Glutamatergic neuron (in vitro differentiated cells): ENCODE measurements at regions not wholly inside any gene's neighbourhood (a gene's known extent, or its start where the extent isn't known, plus 50 kb on each side); places are given as distances from the start of the nearest gene placed in this dataset.
"Not testable (repeated sequence)": the region's sequence is repeated elsewhere in the genome, so short reads cannot be mapped to it uniquely, and the experiment has no call there.

ENCODE experiments used
- DNase-seq: peaks from one replicate; pipeline ENCODE4 v3.0.0; 2022
- H3K27ac Mint-ChIP-seq: one replicate; pipeline ENCODE4 v1.8.0; 2020; ENCODE audit warnings: mild to moderate bottlenecking, mixed read lengths, inconsistent platforms; ENCODE audit not compliant: unreplicated experiment
- H3K27me3 Mint-ChIP-seq: one replicate; pipeline ENCODE4 v1.8.0; 2020; ENCODE audit warnings: mild to moderate bottlenecking, moderate library complexity, mixed read lengths, inconsistent platforms; ENCODE audit not compliant: unreplicated experiment
- H3K36me3 Mint-ChIP-seq: one replicate; pipeline ENCODE4 v1.8.0; 2020; ENCODE audit warnings: mild to moderate bottlenecking, mixed read lengths, inconsistent platforms; ENCODE audit not compliant: unreplicated experiment
- H3K4me1 Mint-ChIP-seq: one replicate; pipeline ENCODE4 v1.8.0; 2020; ENCODE audit warnings: mild to moderate bottlenecking, low read depth, mixed read lengths, inconsistent platforms; ENCODE audit not compliant: unreplicated experiment
- H3K4me3 Mint-ChIP-seq: one replicate; pipeline ENCODE4 v1.8.0; 2020; ENCODE audit warnings: mild to moderate bottlenecking, mixed read lengths, inconsistent platforms; ENCODE audit not compliant: unreplicated experiment
- H3K9me3 Mint-ChIP-seq: one replicate; pipeline ENCODE4 v1.8.0; 2020; ENCODE audit warnings: mild to moderate bottlenecking, moderate library complexity, mixed read lengths, inconsistent platforms; ENCODE audit not compliant: unreplicated experiment
- TF ChIP-seq, protein P1 (sequence below): fragments of 200-600 bp; sonication (generic); IDR thresholded peaks from one replicate; pipeline ENCODE4 v1.5.0; 2021; ENCODE audit not compliant: partially characterized antibody, unreplicated experiment

DNA sequence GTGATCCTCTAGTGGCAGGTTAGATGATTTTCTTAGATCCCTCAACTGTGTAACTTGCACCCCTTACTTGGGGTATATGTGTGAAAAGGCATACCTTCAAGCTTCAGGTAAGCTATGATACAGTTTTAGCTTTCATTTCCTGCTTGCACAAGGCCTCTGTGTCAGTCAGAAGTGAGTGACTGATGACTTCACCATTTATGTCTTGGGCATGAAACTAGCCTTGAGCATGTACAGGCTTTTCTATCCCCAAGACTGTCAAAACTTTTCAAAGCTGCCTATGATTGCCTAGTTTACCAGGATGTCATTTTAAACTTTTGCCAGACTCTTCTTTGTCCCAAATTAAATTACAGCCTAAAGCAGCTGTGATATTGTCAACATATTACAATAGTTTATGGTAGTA, 286.1 kb upstream of the CNTN5 start:
- no peaks in the 10 kb centered on the region for H3K9me3 Mint-ChIP-seq
- no peak for DNase-seq
- no peak overlapping the region for H3K27ac Mint-ChIP-seq

DNA sequence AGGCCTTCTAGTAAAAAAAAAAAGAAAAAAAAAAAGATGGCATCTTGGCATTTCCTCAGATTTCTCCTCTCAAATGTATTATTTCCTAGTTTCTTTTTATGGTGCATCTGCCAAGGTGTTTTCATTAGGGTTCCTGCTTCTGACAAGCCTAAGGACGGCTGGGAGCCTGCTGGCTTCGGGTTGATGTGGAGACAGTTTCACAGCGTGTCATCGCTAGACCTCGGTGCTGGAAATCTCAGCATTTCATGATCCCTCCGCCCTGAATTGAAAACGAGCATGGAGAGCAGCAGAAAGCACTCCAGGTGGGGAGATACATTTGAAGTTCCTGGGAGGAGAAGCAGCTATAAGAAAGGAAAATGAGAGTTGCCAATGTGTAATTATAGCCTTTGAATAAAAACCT, 283.9 kb upstream of the CNTN5 start:
- H3K9me3 Mint-ChIP-seq = no peaks in the 10 kb centered on the region
- TF ChIP-seq, protein P1, sequence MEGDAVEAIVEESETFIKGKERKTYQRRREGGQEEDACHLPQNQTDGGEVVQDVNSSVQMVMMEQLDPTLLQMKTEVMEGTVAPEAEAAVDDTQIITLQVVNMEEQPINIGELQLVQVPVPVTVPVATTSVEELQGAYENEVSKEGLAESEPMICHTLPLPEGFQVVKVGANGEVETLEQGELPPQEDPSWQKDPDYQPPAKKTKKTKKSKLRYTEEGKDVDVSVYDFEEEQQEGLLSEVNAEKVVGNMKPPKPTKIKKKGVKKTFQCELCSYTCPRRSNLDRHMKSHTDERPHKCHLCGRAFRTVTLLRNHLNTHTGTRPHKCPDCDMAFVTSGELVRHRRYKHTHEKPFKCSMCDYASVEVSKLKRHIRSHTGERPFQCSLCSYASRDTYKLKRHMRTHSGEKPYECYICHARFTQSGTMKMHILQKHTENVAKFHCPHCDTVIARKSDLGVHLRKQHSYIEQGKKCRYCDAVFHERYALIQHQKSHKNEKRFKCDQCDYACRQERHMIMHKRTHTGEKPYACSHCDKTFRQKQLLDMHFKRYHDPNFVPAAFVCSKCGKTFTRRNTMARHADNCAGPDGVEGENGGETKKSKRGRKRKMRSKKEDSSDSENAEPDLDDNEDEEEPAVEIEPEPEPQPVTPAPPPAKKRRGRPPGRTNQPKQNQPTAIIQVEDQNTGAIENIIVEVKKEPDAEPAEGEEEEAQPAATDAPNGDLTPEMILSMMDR = no peak
- peaks cover 3% of the 10 kb centered on the region for H3K4me1 Mint-ChIP-seq
- no peak overlapping the region for H3K4me3 Mint-ChIP-seq
- DNase-seq = no peak
- no peaks in the 10 kb centered on the region for H3K36me3 Mint-ChIP-seq
- no peaks in the 10 kb centered on the region for H3K27me3 Mint-ChIP-seq
- H3K27ac Mint-ChIP-seq = no peak overlapping the region

More for the DNA sequence above, 286.1 kb upstream of the CNTN5 start:
- TF ChIP-seq, protein P1 = no peak
- Mint-ChIP-seq H3K4me1 (peaks cover 3% of the 10 kb centered on the region), H3K4me3 (no peak overlapping the region), H3K27me3 (no peaks in the 10 kb centered on the region), H3K36me3 (no peaks in the 10 kb centered on the region)

DNA sequence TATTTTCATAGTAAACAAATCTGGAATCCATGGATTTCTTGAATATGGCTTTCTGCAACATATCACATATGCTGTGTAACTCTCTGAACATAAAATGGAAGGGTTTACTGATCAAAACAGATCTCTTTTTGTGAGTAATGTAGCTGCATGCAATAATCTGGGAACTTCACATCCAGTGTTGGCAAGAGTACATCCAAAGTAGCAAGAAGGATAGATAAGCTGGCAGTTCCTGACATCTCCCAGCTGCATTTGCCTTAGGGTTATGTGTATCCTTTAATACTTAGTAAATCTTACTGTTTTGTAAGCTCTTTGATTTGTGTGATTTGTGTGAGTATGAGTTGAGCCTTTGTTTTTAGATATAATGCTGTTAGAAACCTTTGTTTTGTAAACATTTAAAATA, 280.4 kb upstream of the CNTN5 start:
- Mint-ChIP-seq H3K4me3 (no peak overlapping the region), H3K27ac (no peak overlapping the region), H3K36me3 (no peaks in the 10 kb centered on the region), H3K27me3 (no peaks in the 10 kb centered on the region), H3K4me1 (no peaks in the 10 kb centered on the region), H3K9me3 (no peaks in the 10 kb centered on the region)
- no peak for DNase-seq
- TF ChIP-seq, protein P1 = no peak

DNA sequence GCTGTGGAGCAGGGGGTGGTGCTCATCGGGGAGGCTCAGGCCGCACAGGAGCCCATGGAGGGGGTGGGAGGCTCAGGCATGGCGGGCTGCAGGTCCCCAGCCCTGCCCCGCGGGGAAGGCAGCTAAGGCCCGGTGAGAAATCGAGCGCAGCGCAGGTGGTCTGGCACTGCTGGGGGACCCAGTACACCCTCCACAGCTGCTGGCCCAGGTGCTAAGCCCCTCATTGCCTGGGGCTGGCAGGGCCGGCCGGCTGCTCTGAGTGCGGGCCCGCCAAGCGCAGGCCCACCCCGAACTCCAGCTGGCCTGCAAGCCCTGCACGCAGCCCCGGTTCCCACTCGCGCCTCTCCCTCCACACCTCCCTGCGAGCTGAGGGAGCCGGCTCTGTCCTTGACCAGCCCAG, 257.3 kb upstream of the CNTN5 start:
- not testable (repeated sequence) for H3K9me3 Mint-ChIP-seq, H3K4me1 Mint-ChIP-seq, H3K4me3 Mint-ChIP-seq, DNase-seq, H3K27me3 Mint-ChIP-seq, H3K27ac Mint-ChIP-seq, H3K36me3 Mint-ChIP-seq

DNA sequence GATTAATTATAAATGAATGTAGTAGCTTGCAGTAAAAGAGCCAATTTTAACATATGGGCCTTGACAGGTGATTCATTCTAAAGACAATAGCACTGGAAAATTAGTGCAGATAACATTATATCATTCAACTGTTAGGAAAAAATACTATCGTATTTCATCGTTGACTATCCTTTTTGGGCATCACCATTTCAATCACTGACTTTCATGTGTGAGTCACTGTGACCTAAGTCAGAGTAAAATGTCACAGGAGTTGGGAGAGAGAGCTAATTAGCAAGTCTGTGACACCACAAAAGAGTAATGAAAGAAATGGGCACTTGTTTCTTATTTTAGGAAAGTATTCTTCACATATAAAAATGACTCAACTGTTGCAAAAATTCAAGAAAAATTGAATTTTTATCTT, 253.8 kb upstream of the CNTN5 start:
- TF ChIP-seq, protein P1 = no peak
- DNase-seq = no peak
- Mint-ChIP-seq H3K36me3 (peaks cover 5% of the 10 kb centered on the region), H3K27me3 (peaks cover 2% of the 10 kb centered on the region), H3K4me3 (no peak overlapping the region), H3K9me3 (peaks cover 3% of the 10 kb centered on the region), H3K4me1 (no peaks in the 10 kb centered on the region), H3K27ac (no peak overlapping the region)

DNA sequence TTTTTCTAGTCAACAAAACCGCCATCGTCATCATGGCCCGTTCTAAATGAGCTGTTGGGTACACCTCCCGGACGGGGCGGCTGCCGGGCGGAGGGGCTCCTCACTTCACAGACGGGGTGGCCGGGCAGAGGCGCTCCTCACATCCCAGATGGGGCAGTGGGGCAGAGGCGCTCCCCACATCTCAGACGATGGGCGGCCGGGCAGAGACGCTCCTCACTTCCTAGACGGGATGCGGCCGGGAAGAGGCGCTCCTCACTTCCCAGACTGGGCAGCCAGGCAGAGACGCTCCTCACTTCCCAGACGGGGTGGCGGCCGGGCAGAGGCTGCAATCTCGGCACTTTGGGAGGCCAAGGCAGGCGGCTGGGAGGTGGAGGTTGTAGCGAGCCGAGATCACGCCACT, 250.7 kb upstream of the CNTN5 start:
- not testable (repeated sequence) for H3K4me1 Mint-ChIP-seq, H3K4me3 Mint-ChIP-seq, H3K36me3 Mint-ChIP-seq, H3K27ac Mint-ChIP-seq, H3K27me3 Mint-ChIP-seq, H3K9me3 Mint-ChIP-seq, DNase-seq
